HG03439 (cell line): ENCODE measurements at regions not wholly inside any gene's neighbourhood (a gene's known extent, or its start where the extent isn't known, plus 50 kb on each side); places are given as distances from the start of the nearest gene placed in this dataset.

ENCODE experiments used
- ATAC-seq: cut with Tn5 transposase; IDR thresholded peaks from one replicate; pipeline ENCODE4 v1.9.1; 2021; ENCODE audit warnings: mild to moderate bottlenecking, moderate library complexity; ENCODE audit not compliant: unreplicated experiment

DNA sequence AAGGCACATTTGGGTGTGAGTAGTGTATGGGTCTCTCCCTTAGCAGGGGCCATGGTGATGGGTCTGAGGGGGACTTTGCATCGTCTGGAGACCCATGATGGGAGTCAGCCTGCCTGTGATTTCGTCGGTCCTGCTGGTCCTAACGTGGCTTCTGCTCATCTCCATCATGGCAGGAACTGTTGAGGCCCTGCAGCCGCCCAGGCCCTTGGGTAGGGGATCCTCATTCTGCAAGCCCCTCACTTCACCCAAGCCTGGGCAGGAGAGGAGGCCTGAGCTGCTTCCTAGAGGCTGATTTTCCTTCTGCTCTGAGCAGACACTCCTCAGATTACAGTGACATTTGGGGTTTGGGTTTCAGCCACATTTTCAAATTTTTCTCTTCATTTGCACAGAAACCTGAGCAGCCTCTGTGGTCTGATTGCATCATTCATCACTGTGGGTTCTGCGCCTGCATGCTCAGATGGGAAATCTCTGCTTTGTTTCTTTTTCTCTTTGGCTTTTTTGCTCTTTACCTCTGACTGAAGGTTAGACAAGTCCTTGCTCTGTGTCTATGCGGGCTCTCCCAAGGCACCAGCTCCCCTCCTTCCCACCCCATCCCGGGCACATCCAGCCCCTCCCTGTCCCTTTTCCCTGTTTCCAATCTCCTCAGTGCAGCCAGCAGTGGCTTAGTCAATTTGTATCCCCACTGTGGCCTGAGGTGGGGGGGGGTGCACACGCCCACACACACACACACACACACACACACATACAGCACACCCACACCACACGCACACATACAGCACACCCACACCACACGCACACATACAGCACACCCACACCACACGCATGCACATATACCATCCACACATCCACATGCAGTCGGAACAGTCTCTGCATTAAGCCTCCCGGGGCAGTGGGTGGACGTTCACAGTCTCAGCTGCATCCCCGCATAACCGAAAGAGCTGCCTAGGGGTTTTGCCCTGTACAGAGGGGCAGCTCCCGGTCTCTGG is 305.4 kb upstream of the HS6ST1 start:
- peak; percentile 91 for ATAC-seq

DNA sequence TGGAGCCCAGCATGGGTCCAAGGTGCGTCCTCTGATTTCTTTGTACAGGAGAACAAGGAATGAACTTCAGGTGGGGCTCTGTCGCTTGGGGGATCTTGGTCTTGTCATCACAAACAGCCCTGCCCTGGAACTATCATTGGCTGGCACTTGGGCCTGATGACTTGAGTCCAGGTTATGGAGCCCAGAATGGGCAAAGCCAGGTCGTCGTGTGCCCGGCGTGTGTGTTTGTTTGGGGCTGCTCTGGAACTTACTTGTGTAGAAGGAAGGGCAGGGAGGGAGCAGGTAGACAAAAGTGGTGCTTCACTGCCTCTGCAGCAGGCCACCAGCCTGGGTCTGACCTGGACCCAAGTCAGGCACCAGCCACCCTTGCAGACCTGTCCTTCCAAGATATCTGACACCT is 306.3 kb upstream of the HS6ST1 start:
- ATAC-seq, result no peak

DNA sequence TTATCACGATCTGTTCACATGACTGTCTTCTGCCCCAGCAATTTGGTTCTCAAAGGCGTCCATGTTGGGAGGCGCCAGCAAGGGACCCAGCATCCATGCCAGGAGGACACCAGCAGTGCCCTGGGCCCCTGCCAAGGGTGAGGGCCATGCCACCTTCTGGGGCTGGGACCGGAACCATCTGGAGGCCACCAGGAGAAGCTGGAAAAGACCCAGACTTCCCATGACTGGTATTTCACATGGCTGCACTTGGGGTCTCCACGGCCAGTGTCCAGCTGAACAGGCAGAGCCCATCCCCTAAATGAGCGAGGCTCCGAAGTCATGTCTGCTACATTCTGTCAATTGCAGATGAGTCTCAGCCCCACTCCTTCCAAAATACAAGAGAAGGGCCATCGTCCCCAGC is 306.8 kb upstream of the HS6ST1 start:
- no peak for ATAC-seq

DNA sequence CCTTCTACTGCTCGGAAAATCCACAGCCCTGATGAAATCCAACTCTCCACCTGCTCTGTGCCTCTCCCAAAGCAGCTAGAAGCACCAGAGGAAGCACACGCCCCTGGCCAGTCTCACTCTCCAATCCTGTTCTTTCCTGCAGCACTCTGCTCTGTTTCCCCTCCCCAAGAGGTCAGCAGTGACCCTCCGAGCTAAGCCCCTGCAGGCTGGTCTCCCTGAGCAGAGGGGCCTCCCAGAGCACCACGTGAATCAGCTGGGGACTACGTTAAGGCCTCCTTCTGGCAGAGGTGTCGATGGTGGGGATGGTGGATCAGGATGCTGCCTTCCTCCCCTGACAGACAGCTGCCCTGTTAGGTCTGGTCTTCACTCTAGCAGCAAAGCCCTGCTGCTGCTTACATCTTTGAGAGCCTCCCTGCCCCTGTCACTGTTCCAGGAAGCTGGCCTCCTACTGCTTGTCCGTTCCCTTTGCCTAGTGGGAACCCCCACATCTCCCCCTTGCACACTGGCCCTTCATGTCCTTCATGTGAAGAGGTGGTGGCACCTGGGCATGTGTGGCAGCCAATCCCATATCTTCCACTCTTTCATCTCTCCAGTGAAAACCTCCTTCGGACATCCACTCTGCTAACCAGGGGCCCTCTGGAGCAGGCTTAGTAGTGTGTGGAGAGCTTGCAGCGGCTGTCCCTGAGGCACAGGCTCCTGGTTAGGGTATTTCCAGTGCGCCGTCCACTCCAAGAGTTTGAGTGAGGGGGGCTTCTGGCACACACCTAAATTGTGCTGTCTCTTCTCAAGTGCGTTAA is 307.5 kb upstream of the HS6ST1 start:
- ATAC-seq, result no peak

DNA sequence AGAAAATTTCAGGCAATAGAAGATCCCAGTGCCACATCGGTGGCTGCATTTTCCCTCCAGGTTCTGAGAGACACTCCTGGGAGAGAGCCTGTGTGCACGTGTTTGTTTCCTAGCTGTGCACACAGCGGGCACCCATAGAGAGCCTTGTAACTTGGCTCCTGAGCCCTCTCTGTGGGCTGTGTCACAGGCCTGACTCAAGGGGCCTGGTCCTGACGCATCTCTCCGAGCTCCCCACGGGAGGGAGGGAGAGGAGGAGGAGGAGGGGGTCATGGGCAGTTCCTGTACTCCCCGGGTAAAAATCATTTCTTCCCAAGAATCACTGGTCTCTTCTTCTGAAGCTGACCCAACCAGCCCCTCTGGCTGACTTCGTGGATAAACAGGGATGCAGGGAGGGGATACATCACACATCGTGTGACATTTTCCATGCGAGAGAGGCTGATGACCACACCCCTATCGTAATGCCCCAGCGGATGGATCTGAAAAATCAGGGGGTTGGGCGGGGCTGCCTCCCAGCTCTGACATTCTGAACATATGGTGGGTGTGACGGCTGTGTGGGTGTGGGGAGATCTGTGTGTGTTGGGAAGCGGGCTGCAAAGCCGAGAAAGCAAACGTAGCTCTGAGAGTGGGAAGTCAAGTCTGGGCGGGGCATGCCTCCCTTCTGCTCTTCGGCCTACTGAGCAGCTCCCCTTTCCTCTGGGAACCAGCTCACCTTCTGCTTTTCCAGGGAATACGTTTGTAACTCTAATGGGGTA is 308.3 kb upstream of the HS6ST1 start:
- no peak for ATAC-seq

DNA sequence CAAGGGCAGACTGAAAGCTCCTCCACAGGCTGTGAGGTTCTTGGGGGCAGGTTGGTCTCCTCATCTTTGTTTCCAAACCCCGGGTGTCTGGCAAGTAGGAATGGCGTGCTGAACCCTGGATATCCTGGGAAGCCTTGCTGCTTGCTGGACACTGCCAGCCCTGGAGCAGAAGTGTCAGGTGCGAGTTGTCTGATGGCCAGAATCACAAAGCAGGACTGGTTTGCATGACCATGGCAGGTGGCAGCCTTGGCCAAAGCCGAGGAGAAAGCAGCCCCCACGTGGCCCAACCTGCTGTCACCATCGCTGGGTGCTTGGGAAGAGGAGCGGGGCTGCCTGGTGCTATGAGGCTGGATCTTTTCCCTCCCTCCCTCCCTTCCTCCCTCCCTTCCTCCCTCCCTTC is 309.5 kb upstream of the HS6ST1 start:
- no peak for ATAC-seq

DNA sequence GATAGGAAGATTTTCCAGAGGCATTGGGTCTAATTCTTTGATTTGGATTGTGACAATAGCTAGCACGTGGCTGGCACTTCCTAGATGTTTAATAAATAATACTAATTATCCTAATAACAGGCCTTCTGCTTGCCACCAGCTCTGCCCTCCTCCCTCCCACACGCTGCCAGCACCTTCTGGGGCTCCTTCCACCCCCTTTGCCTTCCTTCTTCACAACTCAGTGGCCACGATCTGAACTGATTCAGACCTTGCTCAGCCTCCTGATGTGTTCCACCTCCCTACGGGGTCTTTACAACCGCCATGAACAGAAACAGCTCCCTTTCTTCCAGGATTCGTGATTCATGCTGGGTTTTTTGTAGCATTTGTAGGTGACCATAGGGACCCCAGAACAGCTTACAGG is 310.3 kb upstream of the HS6ST1 start:
- ATAC-seq, result no peak

DNA sequence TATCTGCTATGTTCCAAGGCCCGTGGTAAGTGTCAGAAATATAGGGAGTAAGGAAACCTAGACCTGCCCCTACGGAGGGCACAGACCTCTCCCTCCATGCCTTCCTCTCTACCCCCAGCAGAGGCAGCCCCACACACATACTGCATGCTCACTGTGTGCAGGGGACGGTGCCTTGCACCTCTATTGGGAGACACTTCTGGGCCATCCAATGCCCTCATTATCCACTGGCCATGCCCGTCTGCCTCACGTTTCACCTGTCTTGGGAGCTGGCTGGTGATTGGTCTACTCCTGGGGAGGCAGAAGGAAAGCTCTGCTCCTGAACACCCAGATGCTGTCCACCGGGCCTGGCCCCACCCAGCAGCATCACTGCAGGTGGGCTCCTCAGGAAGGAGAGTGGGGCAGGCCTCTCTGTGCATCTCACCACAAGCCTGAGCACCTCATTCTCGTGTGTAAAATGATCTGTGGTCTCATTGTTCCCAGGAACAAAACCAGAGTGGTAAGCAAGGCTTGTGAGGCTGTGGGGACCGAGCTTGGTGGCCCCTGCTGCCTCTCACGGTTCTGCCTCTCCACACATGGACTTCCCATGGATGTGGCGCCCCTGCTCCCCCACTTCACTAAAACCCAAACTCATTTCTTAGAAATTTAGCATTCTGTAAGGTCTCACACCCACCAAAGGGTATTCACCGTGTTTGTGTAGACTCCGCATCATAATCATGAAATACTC is 312.5 kb upstream of the HS6ST1 start:
- no peak for ATAC-seq

DNA sequence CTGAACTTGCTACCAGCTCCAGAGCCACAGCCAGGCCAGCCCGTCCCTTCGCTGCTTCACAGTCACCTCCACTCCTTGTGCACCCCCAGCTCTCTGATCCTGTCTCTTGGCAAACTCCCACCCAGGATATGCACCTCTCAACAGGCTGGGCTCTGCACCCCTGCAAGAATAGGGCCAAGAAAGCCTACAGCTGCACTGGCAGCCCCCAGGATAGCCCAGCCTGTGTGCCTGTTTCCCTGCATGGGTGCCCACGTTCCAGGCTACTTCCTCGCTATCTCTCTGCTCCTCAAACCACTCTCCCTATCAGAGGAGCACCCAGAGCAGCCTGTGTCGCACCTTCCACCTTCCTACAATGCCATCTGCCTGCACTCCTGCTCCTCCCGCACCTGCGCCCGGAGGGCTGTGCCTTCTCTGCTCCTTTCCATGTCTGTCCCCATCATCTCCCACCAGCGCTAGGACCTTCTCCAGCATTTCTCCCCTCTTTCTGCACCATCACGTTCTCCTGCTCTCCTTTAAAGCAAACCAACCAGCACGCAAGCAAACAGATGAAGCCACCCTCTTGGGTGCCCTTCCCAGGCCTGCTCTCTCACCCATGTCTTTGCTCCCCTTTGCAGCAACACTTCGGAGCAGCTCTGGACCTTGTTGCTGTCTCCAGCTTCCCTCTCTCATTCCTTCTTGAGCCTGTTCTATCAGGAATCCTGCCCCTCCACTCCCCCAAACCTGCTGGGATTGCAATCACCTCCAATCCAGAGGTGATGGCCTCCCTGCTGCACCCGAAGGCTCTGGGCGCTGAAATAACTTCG is 313.2 kb upstream of the HS6ST1 start:
- ATAC-seq, result no peak

DNA sequence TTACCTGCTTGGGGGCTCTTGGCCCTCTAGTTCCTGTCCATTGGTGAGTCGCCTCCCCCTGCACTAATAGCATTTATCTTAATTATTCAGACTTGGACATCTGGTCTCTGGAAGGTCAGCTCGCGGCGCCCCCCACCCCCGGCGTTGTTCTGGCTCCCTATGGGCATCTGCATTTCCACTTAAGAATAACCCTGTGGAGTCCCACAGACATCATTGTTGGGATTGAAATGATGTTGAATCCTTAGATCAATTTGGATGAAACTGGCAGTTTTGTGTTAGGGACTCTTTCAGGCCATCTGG is 313.8 kb upstream of the HS6ST1 start:
- ATAC-seq, result no peak

DNA sequence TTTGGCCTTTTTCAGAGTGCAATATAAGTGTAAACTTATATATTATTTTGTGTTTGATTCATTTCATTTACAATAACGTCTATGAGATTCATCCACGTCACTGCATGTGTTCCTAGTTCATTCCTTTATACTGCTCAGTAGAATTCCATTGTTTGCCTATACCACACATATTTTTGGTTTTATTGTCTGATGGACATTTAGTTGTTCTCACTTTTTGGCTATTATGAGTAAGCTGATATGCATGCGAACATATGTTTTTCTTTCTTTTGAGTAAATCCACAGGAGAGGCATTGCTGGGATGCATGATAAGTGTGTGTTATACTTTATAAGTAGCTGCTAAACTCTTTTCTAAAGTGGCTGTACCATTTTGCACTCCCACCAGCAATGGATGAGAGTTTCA is 314.8 kb upstream of the HS6ST1 start:
- no peak for ATAC-seq

DNA sequence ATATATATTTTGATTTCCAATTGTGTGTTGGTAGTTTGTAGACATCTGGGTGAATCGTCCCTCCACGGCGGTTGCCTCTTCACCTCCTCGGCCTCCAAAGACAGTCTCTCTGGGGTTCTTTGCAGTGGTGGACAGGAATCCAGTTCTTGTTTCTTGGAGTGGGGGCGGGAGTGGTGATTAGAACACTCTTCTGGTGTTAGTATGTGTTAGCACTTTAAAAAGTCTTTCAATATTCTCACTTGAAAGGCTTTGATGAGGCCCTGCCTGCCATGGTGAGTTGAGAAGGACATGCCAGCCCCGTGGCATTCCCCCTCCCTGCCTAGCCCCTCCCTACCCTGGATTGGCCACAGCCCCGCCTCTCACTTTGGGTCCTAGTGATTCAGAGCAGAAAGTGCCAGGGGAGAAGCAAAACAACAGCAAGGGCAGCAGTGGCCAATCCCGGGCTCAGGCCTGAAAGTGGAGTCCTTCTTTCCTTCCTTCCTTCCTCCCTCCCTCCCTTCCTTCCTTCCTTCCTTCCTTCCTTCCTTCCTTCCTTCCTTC is 316.8 kb upstream of the HS6ST1 start:
- no peak for ATAC-seq

DNA sequence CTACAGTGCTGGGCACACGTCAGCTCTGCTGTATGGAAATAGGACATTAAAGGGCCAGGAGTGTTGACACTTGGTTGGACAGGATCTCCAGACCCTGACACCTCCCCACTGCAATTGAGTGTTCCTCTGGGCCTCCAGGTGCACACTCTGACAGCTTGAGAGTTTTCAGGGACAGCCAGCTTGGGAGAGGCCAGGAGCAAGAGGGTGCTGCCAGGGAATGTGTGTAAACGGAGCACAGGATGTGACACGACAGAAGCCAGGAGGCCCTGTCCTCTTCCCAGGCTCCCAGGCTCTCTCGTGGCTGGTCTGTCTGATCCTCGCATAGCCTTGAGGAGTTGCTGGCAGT is 318.1 kb upstream of the HS6ST1 start:
- no peak for ATAC-seq

DNA sequence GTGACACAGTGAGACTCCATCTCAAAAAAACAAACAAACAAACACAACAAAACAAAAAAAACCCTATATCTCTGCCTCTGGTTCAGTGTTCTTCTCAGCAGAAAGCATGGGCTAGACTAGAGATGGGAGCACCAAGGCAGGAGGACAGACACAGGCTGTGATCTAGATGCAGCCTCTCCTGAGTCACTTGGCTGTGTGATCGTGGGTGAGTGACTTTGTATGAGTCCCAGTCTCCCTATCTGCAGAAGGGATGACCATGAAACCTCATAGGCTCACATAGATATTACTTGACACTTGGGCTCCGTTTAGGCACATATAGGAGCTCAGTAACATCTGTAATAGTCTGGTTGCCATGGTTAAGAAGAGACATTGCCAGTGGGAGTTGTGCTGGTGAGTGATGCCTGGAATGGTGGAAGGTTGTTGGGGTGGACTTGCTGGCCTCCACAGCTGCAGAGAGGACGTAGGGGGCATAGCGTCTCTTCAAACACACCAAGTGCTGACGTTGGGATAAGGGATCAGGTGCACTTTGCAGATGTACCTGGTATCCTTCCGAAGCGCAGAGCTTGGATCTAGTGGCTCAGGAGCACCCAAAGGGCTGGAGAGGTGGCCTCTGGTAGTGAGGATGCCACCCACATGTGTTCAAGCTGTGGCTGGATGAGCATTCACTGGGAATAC is 318.9 kb upstream of the HS6ST1 start:
- no peak for ATAC-seq

DNA sequence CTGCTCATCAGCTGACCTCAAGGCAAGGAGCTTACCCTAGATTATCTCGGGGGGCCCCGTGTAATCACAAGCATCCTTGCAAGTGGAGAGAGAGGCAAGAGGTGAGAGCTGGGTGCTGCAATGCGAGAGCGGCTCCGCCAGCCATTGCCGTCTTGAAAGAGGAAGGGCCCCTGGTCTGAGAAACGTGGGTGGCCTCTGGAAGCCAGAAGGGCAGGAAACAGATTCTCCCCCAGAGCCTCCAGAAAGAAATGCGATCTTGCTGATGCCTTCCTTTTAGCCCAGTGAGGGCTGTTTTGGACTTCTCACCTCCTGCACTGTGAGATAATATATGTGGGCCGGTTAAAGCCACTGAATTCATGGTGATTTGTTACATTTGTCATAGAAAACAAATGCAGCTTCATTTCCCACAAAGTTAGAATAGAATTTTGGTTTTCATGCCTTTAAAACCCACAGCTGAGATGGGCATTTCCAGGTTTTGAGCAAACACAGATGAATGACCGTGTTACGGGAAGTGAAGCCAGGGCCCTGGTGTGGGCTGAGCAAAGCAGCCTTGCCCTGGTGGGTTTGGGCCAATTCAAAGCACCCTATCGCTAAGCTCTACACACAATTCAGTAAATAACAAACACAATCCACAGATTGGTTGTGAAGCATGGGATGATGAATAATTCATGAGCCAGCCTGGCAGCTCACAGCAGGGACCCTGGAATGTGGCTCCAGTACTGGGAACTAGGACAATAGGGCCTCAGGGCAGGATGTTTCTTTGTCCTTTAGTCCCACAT is 319.9 kb upstream of the HS6ST1 start:
- no peak for ATAC-seq

DNA sequence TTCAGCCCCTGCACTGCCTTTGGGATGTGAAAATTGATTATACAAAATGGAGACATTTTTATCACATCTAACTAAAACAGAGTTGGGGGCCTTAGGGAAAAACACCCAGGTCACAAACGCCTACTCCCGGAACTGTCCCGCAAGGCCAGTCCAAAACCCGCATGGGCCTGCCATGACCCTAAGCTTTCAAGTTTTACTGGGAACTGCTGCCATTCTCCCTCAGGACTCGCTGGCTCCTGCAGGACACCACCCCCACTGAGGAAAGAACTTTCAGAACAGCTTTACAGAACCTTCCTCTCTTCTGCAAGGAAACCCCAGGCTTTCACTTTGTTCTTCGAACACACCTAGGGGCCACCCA is 320.4 kb upstream of the HS6ST1 start:
- ATAC-seq, result no peak

DNA sequence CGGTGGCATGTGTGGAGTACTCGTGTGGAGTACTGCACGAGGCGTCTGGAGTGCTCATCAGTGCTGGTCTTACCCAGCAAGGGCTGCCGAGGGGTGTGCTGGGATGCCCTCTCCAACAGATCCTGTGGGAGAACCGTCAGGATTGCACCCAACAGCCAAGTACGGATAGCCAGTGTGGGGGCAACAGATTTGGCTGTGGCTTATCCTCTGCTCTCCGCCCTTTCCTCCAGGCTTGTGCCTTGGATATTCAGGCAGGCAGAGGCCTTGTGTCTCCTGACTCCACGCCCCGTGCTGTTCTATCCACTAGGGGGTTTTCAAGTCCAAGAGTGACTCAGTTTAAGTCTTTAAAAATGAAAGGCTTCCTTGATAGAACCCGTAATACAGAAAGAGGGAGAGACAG is 321.0 kb upstream of the HS6ST1 start:
- ATAC-seq, result no peak

DNA sequence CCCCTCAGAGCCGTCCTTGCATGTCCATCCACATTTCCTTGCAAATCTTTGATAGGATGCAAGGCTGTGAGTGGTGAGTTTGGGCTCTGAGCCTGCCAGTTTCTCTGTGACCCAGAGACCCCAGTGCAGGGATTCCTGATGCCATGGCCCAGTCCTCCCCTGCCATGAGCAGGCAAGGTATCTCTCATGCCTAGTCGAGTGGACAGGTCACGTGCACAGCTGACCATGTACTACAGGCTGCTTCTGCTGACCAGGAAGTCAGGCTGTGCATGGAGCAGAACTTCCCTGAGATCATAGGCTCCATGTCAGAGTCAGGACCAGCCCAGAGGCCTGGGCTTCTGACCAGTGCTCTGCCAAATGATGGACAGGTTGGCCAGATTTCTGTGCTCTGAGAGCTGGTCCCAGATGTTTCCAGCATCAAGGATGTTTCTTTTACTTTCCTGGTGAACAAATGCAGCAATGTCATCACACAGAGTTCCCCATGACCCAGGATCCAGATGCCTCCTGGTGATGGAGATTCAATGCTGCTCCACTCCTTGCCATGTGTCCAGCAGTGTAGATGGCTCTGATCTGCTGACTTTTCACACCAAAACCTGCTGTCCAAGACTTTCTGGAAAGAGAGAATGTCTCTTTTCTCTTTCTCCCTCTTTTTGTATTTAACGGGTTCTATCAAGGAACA is 321.6 kb upstream of the HS6ST1 start:
- no peak for ATAC-seq
